H9 (cell line): ENCODE measurements at regions not wholly inside any gene's neighbourhood (a gene's known extent, or its start where the extent isn't known, plus 50 kb on each side); places are given as distances from the start of the nearest gene placed in this dataset.

Experiments used
- DNase-seq: peaks from one replicate; pipeline ENCODE4 v3.0.0-alpha.2; 2017
- H2AFZ ChIP-seq: one replicate; pipeline ENCODE4 v1.6.1; 2013; ENCODE audit warnings: mild to moderate bottlenecking, low read length, control low read depth, moderate library complexity
- H2AK5ac ChIP-seq: 2 replicates; pipeline ENCODE4 v1.6.1; 2013; ENCODE audit warnings: low read length, control low read depth, mixed read lengths; ENCODE audit not compliant: insufficient read length
- H2BK120ac ChIP-seq: one replicate; pipeline ENCODE4 v1.6.1; 2013; ENCODE audit warnings: low read depth, mild to moderate bottlenecking, low read length, control low read depth, inconsistent platforms; ENCODE audit not compliant: poor library complexity, severe bottlenecking
- H2BK12ac ChIP-seq: 2 replicates; pipeline ENCODE4 v1.6.1; 2013; ENCODE audit warnings: low read length, control low read depth, mixed read lengths, low read depth; ENCODE audit not compliant: insufficient read length
- H2BK15ac ChIP-seq: 2 replicates; pipeline ENCODE4 v1.6.1; 2013; ENCODE audit warnings: low read depth, low read length, control low read depth
- H2BK20ac ChIP-seq: one replicate; pipeline ENCODE4 v1.6.1; 2013; ENCODE audit warnings: low read depth, mild to moderate bottlenecking, low read length, control low read depth, inconsistent platforms; ENCODE audit not compliant: poor library complexity, severe bottlenecking
- H2BK5ac ChIP-seq: 2 replicates; pipeline ENCODE4 v1.6.1; 2013; ENCODE audit warnings: low read length, control low read depth, mixed read lengths; ENCODE audit not compliant: insufficient read length
- H3K14ac ChIP-seq: 2 replicates; pipeline ENCODE4 v1.6.1; 2013; ENCODE audit warnings: low read length, control low read depth; ENCODE audit not compliant: insufficient read depth
- H3K18ac ChIP-seq: 2 replicates; pipeline ENCODE4 v1.6.1; 2013; ENCODE audit warnings: low read depth, mild to moderate bottlenecking, mixed read lengths, low read length, control low read depth; ENCODE audit not compliant: insufficient read length
- H3K23ac ChIP-seq: 2 replicates; pipeline ENCODE4 v1.6.1; 2013; ENCODE audit warnings: low read length, control low read depth, mixed read lengths, low read depth; ENCODE audit not compliant: insufficient read length
- H3K23me2 ChIP-seq: 2 replicates; pipeline ENCODE4 v1.6.1; 2013; ENCODE audit warnings: low read depth, mild to moderate bottlenecking, mixed read lengths, low read length, control low read depth; ENCODE audit not compliant: insufficient read length, poor library complexity, severe bottlenecking
- H3K27ac ChIP-seq: 2 replicates; pipeline ENCODE4 v1.5.1; 2013; ENCODE audit warnings: low read length, control low read depth, mixed read lengths, low read depth; ENCODE audit not compliant: insufficient read length
- H3K27me3 ChIP-seq: 2 replicates; pipeline ENCODE4 v1.6.1; 2013; ENCODE audit warnings: low read length, control low read depth, inconsistent platforms; ENCODE audit not compliant: insufficient read depth
- H3K4ac ChIP-seq: 2 replicates; pipeline ENCODE4 v1.6.1; 2013; ENCODE audit warnings: low read depth, mild to moderate bottlenecking, control low read depth, inconsistent platforms, low read length, moderate library complexity
- H3K4me1 ChIP-seq: 2 replicates; pipeline ENCODE4 v1.6.1; 2013; ENCODE audit warnings: low read length, control low read depth, inconsistent platforms; ENCODE audit not compliant: insufficient read depth
- H3K4me2 ChIP-seq: 2 replicates; pipeline ENCODE4 v1.6.1; 2013; ENCODE audit warnings: low read length, control low read depth, mixed read lengths; ENCODE audit not compliant: insufficient read length, insufficient read depth
- H3K56ac ChIP-seq: 2 replicates; pipeline ENCODE4 v1.6.1; 2013; ENCODE audit warnings: low read depth, mild to moderate bottlenecking, mixed read lengths, low read length, control low read depth; ENCODE audit not compliant: insufficient read length
- H3K79me1 ChIP-seq: 2 replicates; pipeline ENCODE4 v1.6.1; 2013; ENCODE audit warnings: low read depth, mild to moderate bottlenecking, moderate library complexity, low read length, control low read depth, inconsistent platforms; ENCODE audit not compliant: insufficient read depth, poor library complexity, severe bottlenecking
- H3K79me2 ChIP-seq: 2 replicates; pipeline ENCODE4 v1.6.1; 2013; ENCODE audit warnings: low read length, control low read depth, inconsistent platforms; ENCODE audit not compliant: insufficient read depth
- H3K9ac ChIP-seq: 2 replicates; pipeline ENCODE4 v1.6.1; 2013; ENCODE audit warnings: low read length, control low read depth, mixed read lengths; ENCODE audit not compliant: insufficient read length; ENCODE audit errors: extremely low read depth
- H3K9me3 ChIP-seq: one replicate; pipeline ENCODE4 v1.6.1; 2013; ENCODE audit warnings: low read depth, low read length, inconsistent platforms; ENCODE audit not compliant: control insufficient read depth
- H3T11ph ChIP-seq: one replicate; pipeline ENCODE4 v1.6.1; 2013; ENCODE audit warnings: mild to moderate bottlenecking, low read length, control low read depth, inconsistent platforms
- H4K20me1 ChIP-seq: one replicate; pipeline ENCODE4 v1.6.1; 2013; ENCODE audit not compliant: control insufficient read depth, insufficient read length, insufficient read depth
- H4K5ac ChIP-seq: 2 replicates; pipeline ENCODE4 v1.6.1; 2013; ENCODE audit warnings: low read depth, mild to moderate bottlenecking, mixed read lengths, low read length, control low read depth; ENCODE audit not compliant: insufficient read length
- H4K8ac ChIP-seq: replicated peaks from 2 replicates; pipeline ENCODE4 v1.6.1; 2013; ENCODE audit warnings: low read length, control low read depth, mixed read lengths, low read depth; ENCODE audit not compliant: insufficient read length
- H4K91ac ChIP-seq: 2 replicates; pipeline ENCODE4 v1.6.1; 2013; ENCODE audit warnings: low read depth, mild to moderate bottlenecking, moderate library complexity, mixed read lengths, low read length, control low read depth; ENCODE audit not compliant: insufficient read length
- H3K27ac Mint-ChIP-seq, 3 experiments: 2 replicates in 2 of 3; 3 replicates in 1 of 3; pipeline ENCODE4 v1.8.0; 2020 to 2021; ENCODE audit warnings: mixed read lengths in 3 of 3, mild to moderate bottlenecking in 1 of 3, moderate library complexity in 1 of 3
- H3K27me3 Mint-ChIP-seq: 2 replicates; pipeline ENCODE4 v1.8.0; 2021; ENCODE audit warnings: low read depth, mild to moderate bottlenecking, moderate library complexity, mixed read lengths
- H3K36me3 Mint-ChIP-seq, 3 experiments: 2 replicates in 2 of 3; 3 replicates in 1 of 3; pipeline ENCODE4 v1.8.0; 2020 to 2021; ENCODE audit warnings: low read depth in 3 of 3, mixed read lengths in 3 of 3; ENCODE audit not compliant: insufficient read depth in 1 of 3
- H3K4me1 Mint-ChIP-seq, 2 experiments: 2 replicates each; pipeline ENCODE4 v1.8.0; 2020; ENCODE audit warnings: mixed read lengths in 2 of 2
- H3K4me3 Mint-ChIP-seq, 2 experiments: 2 replicates in 1 of 2; 3 replicates in 1 of 2; pipeline ENCODE4 v1.8.0; 2020 to 2021; ENCODE audit warnings: mild to moderate bottlenecking in 2 of 2, mixed read lengths in 2 of 2, moderate library complexity in 1 of 2
- H3K9me3 Mint-ChIP-seq, 2 experiments: 2 replicates in 1 of 2; 3 replicates in 1 of 2; pipeline ENCODE4 v1.8.0; 2020; ENCODE audit warnings: mild to moderate bottlenecking in 2 of 2, mixed read lengths in 2 of 2, moderate library complexity in 1 of 2
- CTCF ChIP-seq: fragments of 200-600 bp; sonication (generic); conservative IDR thresholded peaks from 3 replicates; pipeline ENCODE4 v1.8.0; 2021; ENCODE audit warnings: antibody characterized with exemption, mild to moderate bottlenecking
- WGBS: extraction: QIAGEN DNeasy Blood & Tissue Kit; methylation state at CpG from one replicate; pipeline ENCODE4 v1.1.7; 2013; ENCODE audit warnings: missing lambda C conversion rate, low lambda C conversion rate, mixed read lengths; ENCODE audit not compliant: insufficient read length; ENCODE audit errors: extremely low coverage; 5-methylcytosine and 5-hydroxymethylcytosine counted together

DNA sequence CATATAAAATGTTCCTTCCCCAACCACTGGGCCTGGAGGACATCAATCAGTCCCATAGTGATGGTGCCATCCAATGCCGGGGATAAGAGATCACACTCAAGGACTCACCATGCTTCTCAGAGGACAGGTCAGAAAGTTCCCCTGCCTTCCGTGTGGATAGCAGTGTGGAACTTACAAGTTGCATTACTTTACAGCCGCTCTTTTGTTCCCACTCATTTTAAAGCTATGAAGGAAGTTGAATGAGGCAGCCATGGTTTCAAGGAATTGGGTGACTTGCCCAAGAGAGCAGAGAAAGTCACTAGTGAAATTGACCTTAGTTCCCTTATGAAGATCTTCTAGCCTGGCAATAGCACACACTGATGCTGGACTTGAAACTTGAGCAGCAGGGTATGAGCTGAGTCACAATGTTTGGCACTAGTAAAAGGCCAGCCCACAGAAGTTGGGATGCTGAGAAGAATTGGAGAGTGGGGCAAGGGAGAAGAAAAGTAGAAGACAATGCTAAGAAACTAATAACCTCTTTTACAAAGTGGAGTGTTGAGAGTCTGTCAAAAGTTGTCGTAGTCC is 78.7 kb downstream of the CXCL12 start:
- Histone ChIP-seq H2BK15ac (no peak overlapping the region), H2BK120ac (no peak overlapping the region), H3K27me3 (peaks cover 4% of the 10 kb centered on the region; the same call in 1 of the 2 replicates), H2BK5ac (no peak overlapping the region), H4K20me1 (peaks cover under 1% of the 10 kb centered on the region), H3K23ac (no peak overlapping the region), H3K9me3 (no peaks in the 10 kb centered on the region), H4K5ac (no peak overlapping the region), H3T11ph (no peak overlapping the region), H3K9ac (no peak overlapping the region), H3K79me2 (no peaks in the 10 kb centered on the region), H3K4me2 (no peak overlapping the region), H3K18ac (no peak overlapping the region), H3K14ac (no peak overlapping the region), H3K4me1 (no peaks in the 10 kb centered on the region), H2AFZ (no peak overlapping the region), H3K79me1 (no peaks in the 10 kb centered on the region), H3K23me2 (no peaks in the 10 kb centered on the region), H4K8ac (no peak overlapping the region), H3K27ac (no peak overlapping the region), H2AK5ac (no peak overlapping the region), H2BK12ac (no peak overlapping the region), H3K56ac (no peak overlapping the region), H4K91ac (no peak overlapping the region), H2BK20ac (no peak overlapping the region), H3K4ac (no peak overlapping the region)
- Mint-ChIP-seq H3K9me3 (peaks cover 17 to 22% of the 10 kb centered on the region in 2 experiments), H3K4me3 (no peak overlapping the region), H3K4me1 (peaks cover 4 to 7% of the 10 kb centered on the region in 2 experiments), H3K27ac (no peak overlapping the region), H3K36me3 (peaks cover 11 to 22% (median 16%) of the 10 kb centered on the region in 3 experiments), H3K27me3 (peaks cover 17% of the 10 kb centered on the region)
- no peak for TF ChIP-seq CTCF
- WGBS, result no CpG with 5 or more reads among the region's 4 CpGs
- DNase-seq, result no peak
